ENCODE measurements at regions not wholly inside any gene's neighbourhood (a gene's known extent, or its start where the extent isn't known, plus 50 kb on each side); places are given as distances from the start of the nearest gene placed in this dataset.

- H4K20me1 ChIP-seq (ENCODE audit: insufficient read depth) = no peaks in the 10 kb centered on the region
- ChIA-PET POLR2A (no interaction called here), CTCF (no interaction called here), RAD21 (ENCODE audit: low non-redundant PET in 1 of 2, low total read pairs in 2 of 2, uncharacterized antibody in 2 of 2, unreplicated experiment in 2 of 2) (no interaction called here)
- no peak for ATAC-seq
- no peak for DNase-seq (ENCODE audit: low read depth, low spot score)
- no peak overlapping the region for H2AFZ ChIP-seq (ENCODE audit: low read depth, low read length, poor library complexity, severe bottlenecking)
- H3K9me2 ChIP-seq (ENCODE audit: insufficient read depth) = no peaks in the 10 kb centered on the region
- TF ChIP-seq SP1 (IDR thresholded peaks at IDR 0.05; ENCODE audit: low read depth) (no peak), EZH2phosphoT487 (IDR thresholded peaks at IDR 0.05; ENCODE audit: borderline replicate concordance) (no peak), TCF7L2 (IDR thresholded peaks at IDR 0.05; ENCODE audit: borderline replicate concordance, extremely low read depth, insufficient read depth, insufficient read length) (no peak), SRF (IDR thresholded peaks at IDR 0.05; ENCODE audit: low read depth) (no peak), ELF1 (IDR thresholded peaks at IDR 0.05; ENCODE audit: borderline replicate concordance, low read depth) (no peak), SIN3A (IDR thresholded peaks at IDR 0.05; ENCODE audit: low read depth) (no peak)
- H3K9me3 ChIP-seq (ENCODE audit: control insufficient read depth in 1 of 2, insufficient read depth in 1 of 2, low read depth in 1 of 2, low read length in 2 of 2) = no peaks in the 10 kb centered on the region; a peak in 1 of 4 replicates
- H3K79me2 ChIP-seq (ENCODE audit: insufficient read depth, low read length) = no peaks in the 10 kb centered on the region
- peaks cover 0 to 2% of the 10 kb centered on the region in 2 experiments; a peak in 2 of 4 replicates for H3K4me1 ChIP-seq (ENCODE audit: control insufficient read depth in 1 of 2, insufficient read depth in 2 of 2, low read length in 2 of 2)
- H3K9ac ChIP-seq (ENCODE audit: low read length) = no peak overlapping the region
- H3K36me3 ChIP-seq (ENCODE audit: control insufficient read depth in 1 of 2, insufficient read depth in 2 of 2, low read length in 2 of 2) = no peaks in the 10 kb centered on the region
- no peak overlapping the region for H3K4me2 ChIP-seq (ENCODE audit: low read length)
- intact Hi-C loops (cut with micrococcal nuclease) = no loop called here
- H3K4me3 ChIP-seq (replicated peaks in 1 of 2; ENCODE audit: low read depth in 1 of 2, low read length in 2 of 2) = no peak overlapping the region
- H3K27ac ChIP-seq (ENCODE audit: low read depth, low read length) = no peak overlapping the region
- BruUV-seq (replicated peaks) = no TSS peak
- no peaks in the 10 kb centered on the region for H3K27me3 ChIP-seq (ENCODE audit: insufficient read depth, low read length)
These were observed 79.3 kb upstream of the IRF2BP2 start for GRCh38 chr1:234689236-234689635.

GRCh38 chr1:234687011-234687410 is 77.0 kb upstream of the IRF2BP2 start:
- no TSS peak for BruUV-seq (replicated peaks)
- RAD21 ChIA-PET (ENCODE audit: low non-redundant PET in 1 of 2, low total read pairs in 2 of 2, uncharacterized antibody in 2 of 2, unreplicated experiment in 2 of 2) = no interaction called here
- no peak for DNase-seq (ENCODE audit: low read depth, low spot score)
- Histone ChIP-seq H3K9me2 (ENCODE audit: insufficient read depth) (no peaks in the 10 kb centered on the region), H3K79me2 (ENCODE audit: insufficient read depth, low read length) (no peaks in the 10 kb centered on the region), H3K9ac (ENCODE audit: low read length) (no peak overlapping the region), H4K20me1 (ENCODE audit: insufficient read depth) (no peaks in the 10 kb centered on the region), H3K4me2 (ENCODE audit: low read length) (no peak overlapping the region), H2AFZ (ENCODE audit: low read depth, low read length, poor library complexity, severe bottlenecking) (no peak overlapping the region), H3K36me3 (ENCODE audit: control insufficient read depth in 1 of 2, insufficient read depth in 2 of 2, low read length in 2 of 2) (no peaks in the 10 kb centered on the region), H3K4me3 (replicated peaks in 1 of 2; ENCODE audit: low read depth in 1 of 2, low read length in 2 of 2) (no peak overlapping the region), H3K27ac (ENCODE audit: low read depth, low read length) (no peak overlapping the region), H3K4me1 (ENCODE audit: control insufficient read depth in 1 of 2, insufficient read depth in 2 of 2, low read length in 2 of 2) (peaks cover 0 to 6% of the 10 kb centered on the region in 2 experiments; a peak in 2 of 4 replicates), H3K9me3 (ENCODE audit: control insufficient read depth in 1 of 2, insufficient read depth in 1 of 2, low read depth in 1 of 2, low read length in 2 of 2) (no peaks in the 10 kb centered on the region; a peak in 1 of 4 replicates), H3K27me3 (ENCODE audit: insufficient read depth, low read length) (no peaks in the 10 kb centered on the region)
- ATAC-seq = no peak
- intact Hi-C loops (cut with micrococcal nuclease) = no loop called here
- TF ChIP-seq ELF1 (IDR thresholded peaks at IDR 0.05; ENCODE audit: borderline replicate concordance, low read depth) = no peak
- no peak for TF ChIP-seq EZH2 (IDR thresholded peaks at IDR 0.05)
- TF ChIP-seq CBX3 (IDR thresholded peaks at IDR 0.05; ENCODE audit: low read depth) = no peak
- POLR2A ChIA-PET = no interaction called here
- CTCF ChIA-PET = no interaction called here
